Endothelial cell of umbilical vein (primary cell): ENCODE measurements at regions not wholly inside any gene's neighbourhood (a gene's known extent, or its start where the extent isn't known, plus 50 kb on each side); places are given as distances from the start of the nearest gene placed in this dataset.

Experiments
- EZH2 ChIP-seq: IDR thresholded peaks from 2 replicates; pipeline ENCODE4 v1.6.1; 2012; ENCODE audit warnings: borderline replicate concordance, low read depth, mild to moderate bottlenecking, moderate library complexity, low read length, inconsistent platforms; ENCODE audit not compliant: severe bottlenecking
- POLR2A ChIP-seq: IDR thresholded peaks from 2 replicates; pipeline ENCODE4 v1.6.1; 2012; ENCODE audit warnings: low read depth, mild to moderate bottlenecking, control low read depth, low read length
- POLR2AphosphoS5 ChIP-seq: IDR thresholded peaks from 2 replicates; pipeline ENCODE4 v1.6.1; 2012; ENCODE audit warnings: low read depth, mild to moderate bottlenecking, control low read depth, low read length, moderate library complexity; ENCODE audit not compliant: insufficient read depth
- TF ChIP-seq, protein P1 (sequence below), 2 donors: IDR thresholded peaks; 1 replicate in 1 of 2; 2 replicates in 1 of 2; pipeline ENCODE4 v1.5.1; 2011; ENCODE audit warnings: low read length in 2 of 2, mild to moderate bottlenecking in 2 of 2, moderate library complexity in 2 of 2, control low read depth in 1 of 2, inconsistent platforms in 1 of 2, low read depth in 1 of 2; ENCODE audit not compliant: insufficient read depth in 1 of 2; ENCODE audit errors: extremely low read depth in 1 of 2

GRCh38 chrX:42396136-42396535 is 381.8 kb downstream of the PPP1R2C start:
- no peak for TF ChIP-seq POLR2A
- TF ChIP-seq, protein P1, sequence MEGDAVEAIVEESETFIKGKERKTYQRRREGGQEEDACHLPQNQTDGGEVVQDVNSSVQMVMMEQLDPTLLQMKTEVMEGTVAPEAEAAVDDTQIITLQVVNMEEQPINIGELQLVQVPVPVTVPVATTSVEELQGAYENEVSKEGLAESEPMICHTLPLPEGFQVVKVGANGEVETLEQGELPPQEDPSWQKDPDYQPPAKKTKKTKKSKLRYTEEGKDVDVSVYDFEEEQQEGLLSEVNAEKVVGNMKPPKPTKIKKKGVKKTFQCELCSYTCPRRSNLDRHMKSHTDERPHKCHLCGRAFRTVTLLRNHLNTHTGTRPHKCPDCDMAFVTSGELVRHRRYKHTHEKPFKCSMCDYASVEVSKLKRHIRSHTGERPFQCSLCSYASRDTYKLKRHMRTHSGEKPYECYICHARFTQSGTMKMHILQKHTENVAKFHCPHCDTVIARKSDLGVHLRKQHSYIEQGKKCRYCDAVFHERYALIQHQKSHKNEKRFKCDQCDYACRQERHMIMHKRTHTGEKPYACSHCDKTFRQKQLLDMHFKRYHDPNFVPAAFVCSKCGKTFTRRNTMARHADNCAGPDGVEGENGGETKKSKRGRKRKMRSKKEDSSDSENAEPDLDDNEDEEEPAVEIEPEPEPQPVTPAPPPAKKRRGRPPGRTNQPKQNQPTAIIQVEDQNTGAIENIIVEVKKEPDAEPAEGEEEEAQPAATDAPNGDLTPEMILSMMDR (IDR thresholded peaks at IDR 0.05; ENCODE audit: extremely low read depth in 1 of 2, insufficient read depth in 1 of 2, low read depth in 1 of 2, low read length in 2 of 2) = no peak
- TF ChIP-seq EZH2 = no peak
- no peak for TF ChIP-seq POLR2AphosphoS5
